ENCODE measurements at regions not wholly inside any gene's neighbourhood (a gene's known extent, or its start where the extent isn't known, plus 50 kb on each side); places are given as distances from the start of the nearest gene placed in this dataset.

DNA sequence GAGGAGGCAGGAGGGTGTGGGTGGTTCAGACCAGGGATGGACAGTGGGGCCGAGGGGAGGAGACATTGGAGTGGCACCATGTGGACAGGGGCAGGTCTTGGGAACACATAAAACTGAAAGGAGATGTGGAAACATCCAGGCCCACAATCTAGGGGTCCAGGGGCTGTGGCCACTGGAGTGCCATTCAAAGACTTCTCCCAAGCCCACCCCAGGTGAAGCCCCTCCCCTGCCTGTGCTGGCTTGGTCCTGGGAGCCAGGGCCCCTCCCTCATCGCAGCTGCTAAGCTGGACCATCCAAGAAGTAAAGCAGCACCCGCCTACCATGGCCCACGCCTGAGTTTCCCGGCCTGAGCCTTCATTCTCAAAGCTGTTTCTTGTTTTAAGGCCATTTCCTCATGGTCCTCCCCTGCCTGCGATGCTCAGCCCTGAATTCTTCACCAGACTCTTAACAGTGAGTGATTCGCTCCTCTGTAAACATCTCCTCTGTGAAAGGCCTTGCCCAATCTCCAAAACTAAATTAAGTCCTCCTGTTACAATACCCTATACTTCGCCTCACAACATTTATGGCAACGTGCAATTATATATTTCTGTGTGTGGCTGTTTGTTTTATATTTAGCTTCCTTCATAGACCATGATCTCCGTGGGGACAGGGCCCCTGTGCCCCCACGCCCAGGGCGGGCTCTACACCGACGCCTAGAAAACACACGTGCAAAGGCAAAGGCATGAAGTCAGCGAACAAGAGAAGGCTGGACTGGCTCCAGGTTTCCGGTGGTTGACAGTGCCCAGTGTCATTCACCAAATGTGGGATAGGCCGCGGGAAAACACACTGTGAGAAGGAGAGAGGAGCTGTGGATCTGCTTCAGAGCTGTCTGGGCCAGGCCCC is 267.8 kb downstream of the ERMARD start:
- no peak for TF ChIP-seq ZBTB33 (IDR thresholded peaks at IDR 0.05; ENCODE audit: borderline replicate concordance, low read depth)
- TF ChIP-seq EP300 (IDR thresholded peaks at IDR 0.05; ENCODE audit: borderline replicate concordance in 1 of 2, low read depth in 1 of 2, low read length in 1 of 2), result no peak
- TF ChIP-seq CTCF (IDR thresholded peaks at IDR 0.05), result no peak
- no peak for TF ChIP-seq TCF12 (IDR thresholded peaks at IDR 0.05)
- TF ChIP-seq MEF2A (IDR thresholded peaks at IDR 0.05; ENCODE audit: borderline replicate concordance, low read depth), result no peak
- TF ChIP-seq TAF1 (IDR thresholded peaks at IDR 0.05; ENCODE audit: borderline replicate concordance, low read depth, low read length), result no peak
- TF ChIP-seq, protein P1, sequence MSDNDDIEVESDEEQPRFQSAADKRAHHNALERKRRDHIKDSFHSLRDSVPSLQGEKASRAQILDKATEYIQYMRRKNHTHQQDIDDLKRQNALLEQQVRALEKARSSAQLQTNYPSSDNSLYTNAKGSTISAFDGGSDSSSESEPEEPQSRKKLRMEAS (IDR thresholded peaks at IDR 0.05; ENCODE audit: low read depth), result no peak
- no peak for TF ChIP-seq POLR2AphosphoS5 (IDR thresholded peaks at IDR 0.05; ENCODE audit: low read depth, low read length)
- TF ChIP-seq NRF1 (IDR thresholded peaks at IDR 0.05; ENCODE audit: low read depth, low read length), result no peak
- TF ChIP-seq FOXJ3 (CRISPR knock-in tag; IDR thresholded peaks at IDR 0.05), result no peak
- no peak for TF ChIP-seq SMC3 (IDR thresholded peaks at IDR 0.05; ENCODE audit: low read depth, low read length)
- TF ChIP-seq YY1 (IDR thresholded peaks at IDR 0.05; ENCODE audit: low read depth), result no peak

All from SK-N-SH (cell line).